ENCODE measurements at regions not wholly inside any gene's neighbourhood (a gene's known extent, or its start where the extent isn't known, plus 50 kb on each side); places are given as distances from the start of the nearest gene placed in this dataset.

DNA sequence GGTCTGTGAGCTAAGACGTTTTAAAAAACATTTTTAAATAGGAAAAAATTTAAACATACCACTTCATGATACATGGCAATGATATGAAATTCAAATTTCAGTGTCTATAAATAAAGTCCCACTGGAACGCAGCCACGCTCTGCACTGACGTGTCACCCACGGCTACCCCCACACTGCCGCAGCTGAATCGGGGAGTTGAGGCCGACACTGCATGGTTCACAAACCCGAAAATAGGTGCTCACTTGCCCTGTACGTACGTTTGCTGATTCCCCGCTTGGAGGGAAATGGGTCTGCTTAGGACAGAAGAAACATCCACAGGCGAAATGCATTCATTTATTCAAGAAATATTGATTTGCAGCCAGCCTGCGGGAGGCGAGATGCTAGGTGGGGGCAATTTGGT lies 1342.3 kb downstream of the TBC1D22A start:
- no peak for TF ChIP-seq ARNTL (CRISPR knock-in tag; IDR thresholded peaks at IDR 0.05; ENCODE audit: borderline replicate concordance, low read depth)
- no peak for TF ChIP-seq TOX (CRISPR knock-in tag; IDR thresholded peaks at IDR 0.05; ENCODE audit: borderline replicate concordance)
- TF ChIP-seq ZFP3 (CRISPR knock-in tag; IDR thresholded peaks at IDR 0.05): no peak
- TF ChIP-seq RARB (CRISPR knock-in tag; IDR thresholded peaks at IDR 0.05): no peak
- no peak for TF ChIP-seq ZNF565 (CRISPR knock-in tag; conservative IDR thresholded peaks at IDR 0.05; ENCODE audit: low read depth)

Measured in SK-N-SH treated with all-trans-retinoic acid at 6 μM for 48 hours (cell line).